ENCODE measurements at regions not wholly inside any gene's neighbourhood (a gene's known extent, or its start where the extent isn't known, plus 50 kb on each side); places are given as distances from the start of the nearest gene placed in this dataset.
"Not testable (repeated sequence)": the region's sequence is repeated elsewhere in the genome, so short reads cannot be mapped to it uniquely, and the experiment has no call there.

DNA sequence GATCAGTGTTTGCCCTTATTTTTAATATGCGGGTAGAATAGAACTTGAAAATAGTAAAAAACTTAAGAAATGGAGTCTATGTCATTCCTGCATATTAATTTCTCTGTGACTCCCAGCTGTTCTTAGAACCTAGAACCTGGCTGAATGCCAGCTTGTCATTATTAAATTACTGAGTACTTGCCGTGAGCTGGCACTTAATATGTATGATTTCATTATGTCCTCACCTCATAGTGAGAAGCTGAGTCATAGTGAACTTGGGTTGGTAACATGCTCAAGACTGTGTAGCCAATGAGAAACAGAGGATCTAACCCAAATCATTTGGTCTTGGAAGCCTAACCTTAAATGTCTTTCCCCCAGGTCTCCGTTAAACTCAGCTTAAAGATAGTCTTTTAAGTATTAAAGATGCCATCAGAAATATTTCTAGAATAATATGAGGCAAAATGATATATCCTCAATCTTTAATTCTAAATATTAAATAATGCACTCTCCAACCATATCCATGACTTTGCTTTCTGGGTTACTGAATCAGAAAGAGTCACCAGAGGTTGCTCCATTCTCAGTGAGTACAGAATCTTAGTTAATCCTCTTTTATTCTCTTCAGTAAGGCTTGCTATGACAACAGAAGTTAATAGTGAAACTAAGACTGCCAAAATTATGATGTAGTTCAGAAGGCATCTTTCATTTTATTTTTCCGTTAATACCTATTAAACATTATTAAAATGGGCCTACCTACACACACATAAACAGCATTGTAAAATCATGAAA, 58.6 kb upstream of the TLL1 start:
- intact Hi-C loops (cut with micrococcal nuclease): no loop called here

DNA sequence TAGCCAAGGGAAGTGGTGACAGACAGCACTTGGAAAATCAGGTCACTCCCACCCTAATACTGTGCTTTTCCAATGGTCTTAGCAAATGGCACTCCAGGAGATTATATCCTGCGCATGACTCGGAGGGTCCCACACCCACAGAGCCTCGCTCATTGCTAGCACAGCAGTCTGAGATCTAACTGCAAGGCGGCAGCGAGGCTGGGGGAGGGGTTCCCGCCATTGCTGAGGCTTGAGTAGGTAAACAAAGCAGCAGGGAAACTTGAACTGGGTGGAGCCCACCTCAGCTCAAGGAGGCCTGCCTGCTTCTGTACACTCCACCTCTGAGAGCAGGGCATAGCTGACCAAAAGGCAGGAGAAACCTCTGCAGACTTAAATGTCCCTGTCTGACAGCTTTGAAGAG, 53.9 kb upstream of the TLL1 start:
- intact Hi-C loops (cut with micrococcal nuclease): not testable (repeated sequence)

All from T-helper 1 cell treated with Interleukin-12 subunit alpha and Interleukin-12 subunit beta and Interleukin-4 antibody, amounts not matched to agents 30 ng/mL and 1 ng/mL, for 36 hours (primary cell).